ENCODE measurements at regions not wholly inside any gene's neighbourhood (a gene's known extent, or its start where the extent isn't known, plus 50 kb on each side); places are given as distances from the start of the nearest gene placed in this dataset.
"Not testable (repeated sequence)": the region's sequence is repeated elsewhere in the genome, so short reads cannot be mapped to it uniquely, and the experiment has no call there.

GRCh38 chr14:30235485-30235884 lies 307.8 kb upstream of the PRKD1 start:
- Histone ChIP-seq H3K4me3 (ENCODE audit: low read length) (no peak overlapping the region), H3K9me3 (ENCODE audit: control insufficient read depth, insufficient read depth, low read length) (no peaks in the 10 kb centered on the region), H3K4me1 (ENCODE audit: control insufficient read depth, insufficient read depth, low read length) (no peaks in the 10 kb centered on the region), H3K27ac (ENCODE audit: low read length) (no peak overlapping the region), H3K27me3 (ENCODE audit: control insufficient read depth, insufficient read depth, low read length) (no peaks in the 10 kb centered on the region), H3K36me3 (ENCODE audit: control insufficient read depth, insufficient read depth, low read length) (no peaks in the 10 kb centered on the region)
- WGBS (ENCODE audit: insufficient coverage, insufficient read length) = no CpG with 5 or more reads among the region's 2 CpGs
- no peak for DNase-seq (ENCODE audit: low read depth, low spot score)

- Histone ChIP-seq H3K4me3 (ENCODE audit: low read length) (no peak overlapping the region), H3K36me3 (ENCODE audit: control insufficient read depth, insufficient read depth, low read length) (no peaks in the 10 kb centered on the region), H3K27me3 (ENCODE audit: control insufficient read depth, insufficient read depth, low read length) (no peaks in the 10 kb centered on the region), H3K4me1 (ENCODE audit: control insufficient read depth, insufficient read depth, low read length) (no peaks in the 10 kb centered on the region), H3K9me3 (ENCODE audit: control insufficient read depth, insufficient read depth, low read length) (no peaks in the 10 kb centered on the region), H3K27ac (ENCODE audit: low read length) (no peak overlapping the region)
- no CpG with 5 or more reads among the region's 4 CpGs for WGBS (ENCODE audit: insufficient coverage, insufficient read length)
- no peak for DNase-seq (ENCODE audit: low read depth, low spot score)
These were observed 311.3 kb upstream of the PRKD1 start for GRCh38 chr14:30238936-30239335.

- Histone ChIP-seq H3K4me1 (ENCODE audit: control insufficient read depth, insufficient read depth, low read length) (no peaks in the 10 kb centered on the region), H3K9me3 (ENCODE audit: control insufficient read depth, insufficient read depth, low read length) (no peaks in the 10 kb centered on the region), H3K36me3 (ENCODE audit: control insufficient read depth, insufficient read depth, low read length) (no peaks in the 10 kb centered on the region), H3K27ac (ENCODE audit: low read length) (no peak overlapping the region), H3K27me3 (ENCODE audit: control insufficient read depth, insufficient read depth, low read length) (no peaks in the 10 kb centered on the region), H3K4me3 (ENCODE audit: low read length) (no peak overlapping the region)
- no CpG with 5 or more reads among the region's 4 CpGs for WGBS (ENCODE audit: insufficient coverage, insufficient read length)
- no peak for DNase-seq (ENCODE audit: low read depth, low spot score)
These were observed 312.4 kb upstream of the PRKD1 start for GRCh38 chr14:30240018-30240417.

GRCh38 chr14:30240685-30241084 lies 313.0 kb upstream of the PRKD1 start:
- no peak for DNase-seq (ENCODE audit: low read depth, low spot score)
- Histone ChIP-seq H3K36me3 (ENCODE audit: control insufficient read depth, insufficient read depth, low read length) (no peaks in the 10 kb centered on the region), H3K27me3 (ENCODE audit: control insufficient read depth, insufficient read depth, low read length) (no peaks in the 10 kb centered on the region), H3K9me3 (ENCODE audit: control insufficient read depth, insufficient read depth, low read length) (no peaks in the 10 kb centered on the region), H3K27ac (ENCODE audit: low read length) (no peak overlapping the region), H3K4me3 (ENCODE audit: low read length) (no peak overlapping the region), H3K4me1 (ENCODE audit: control insufficient read depth, insufficient read depth, low read length) (no peaks in the 10 kb centered on the region)
- WGBS (ENCODE audit: insufficient coverage, insufficient read length) = no CpG with 5 or more reads among the region's 3 CpGs

GRCh38 chr14:30242744-30243143 lies 315.1 kb upstream of the PRKD1 start:
- no peaks in the 10 kb centered on the region for H3K9me3 ChIP-seq (ENCODE audit: control insufficient read depth, insufficient read depth, low read length)
- no peaks in the 10 kb centered on the region for H3K4me1 ChIP-seq (ENCODE audit: control insufficient read depth, insufficient read depth, low read length)
- no peaks in the 10 kb centered on the region for H3K36me3 ChIP-seq (ENCODE audit: control insufficient read depth, insufficient read depth, low read length)
- no CpG with 5 or more reads among the region's 2 CpGs for WGBS (ENCODE audit: insufficient coverage, insufficient read length)
- no peak for DNase-seq (ENCODE audit: low read depth, low spot score)
- no peaks in the 10 kb centered on the region for H3K27me3 ChIP-seq (ENCODE audit: control insufficient read depth, insufficient read depth, low read length)
- H3K4me3 ChIP-seq (ENCODE audit: low read length) = no peak overlapping the region
- no peak overlapping the region for H3K27ac ChIP-seq (ENCODE audit: low read length)

GRCh38 chr14:30243207-30243606 lies 315.6 kb upstream of the PRKD1 start:
- Histone ChIP-seq H3K9me3 (ENCODE audit: control insufficient read depth, insufficient read depth, low read length) (no peaks in the 10 kb centered on the region), H3K27ac (ENCODE audit: low read length) (no peak overlapping the region), H3K4me3 (ENCODE audit: low read length) (no peak overlapping the region), H3K4me1 (ENCODE audit: control insufficient read depth, insufficient read depth, low read length) (no peaks in the 10 kb centered on the region), H3K27me3 (ENCODE audit: control insufficient read depth, insufficient read depth, low read length) (no peaks in the 10 kb centered on the region), H3K36me3 (ENCODE audit: control insufficient read depth, insufficient read depth, low read length) (no peaks in the 10 kb centered on the region)
- no CpG with 5 or more reads among the region's 1 CpG for WGBS (ENCODE audit: insufficient coverage, insufficient read length)
- no peak for DNase-seq (ENCODE audit: low read depth, low spot score)

GRCh38 chr14:30243805-30244204 lies 315.2 kb upstream of the G2E3 start:
- Histone ChIP-seq H3K27ac (ENCODE audit: low read length) (no peak overlapping the region), H3K27me3 (ENCODE audit: control insufficient read depth, insufficient read depth, low read length) (no peaks in the 10 kb centered on the region), H3K4me1 (ENCODE audit: control insufficient read depth, insufficient read depth, low read length) (no peaks in the 10 kb centered on the region), H3K4me3 (ENCODE audit: low read length) (no peak overlapping the region), H3K36me3 (ENCODE audit: control insufficient read depth, insufficient read depth, low read length) (no peaks in the 10 kb centered on the region), H3K9me3 (ENCODE audit: control insufficient read depth, insufficient read depth, low read length) (no peaks in the 10 kb centered on the region)
- no peak for DNase-seq (ENCODE audit: low read depth, low spot score)
- 0% methylated on average over 1 of the region's 1 CpG for WGBS (ENCODE audit: insufficient coverage, insufficient read length)

- H3K36me3 ChIP-seq (ENCODE audit: control insufficient read depth, insufficient read depth, low read length); H3K27me3 ChIP-seq (ENCODE audit: control insufficient read depth, insufficient read depth, low read length); H3K4me1 ChIP-seq (ENCODE audit: control insufficient read depth, insufficient read depth, low read length); H3K4me3 ChIP-seq (ENCODE audit: low read length); DNase-seq (ENCODE audit: low read depth, low spot score); H3K9me3 ChIP-seq (ENCODE audit: control insufficient read depth, insufficient read depth, low read length); H3K27ac ChIP-seq (ENCODE audit: low read length): not testable (repeated sequence)
- no CpG with 5 or more reads among the region's 4 CpGs for WGBS (ENCODE audit: insufficient coverage, insufficient read length)
These were observed 314.6 kb upstream of the G2E3 start for GRCh38 chr14:30244348-30244747.

GRCh38 chr14:30251017-30251416 lies 307.9 kb upstream of the G2E3 start:
- H3K36me3 ChIP-seq (ENCODE audit: control insufficient read depth, insufficient read depth, low read length) = no peaks in the 10 kb centered on the region
- no peak for DNase-seq (ENCODE audit: low read depth, low spot score)
- H3K4me3 ChIP-seq (ENCODE audit: low read length) = no peak overlapping the region
- H3K4me1 ChIP-seq (ENCODE audit: control insufficient read depth, insufficient read depth, low read length) = peaks cover 3% of the 10 kb centered on the region; the same call in 1 of the 2 replicates
- H3K27ac ChIP-seq (ENCODE audit: low read length) = no peak overlapping the region
- no peaks in the 10 kb centered on the region for H3K27me3 ChIP-seq (ENCODE audit: control insufficient read depth, insufficient read depth, low read length)
- no peaks in the 10 kb centered on the region for H3K9me3 ChIP-seq (ENCODE audit: control insufficient read depth, insufficient read depth, low read length)

- no peak for DNase-seq (ENCODE audit: low read depth, low spot score)
- H3K27ac ChIP-seq (ENCODE audit: low read length) = no peak overlapping the region
- H3K9me3 ChIP-seq (ENCODE audit: control insufficient read depth, insufficient read depth, low read length) = no peaks in the 10 kb centered on the region
- no peak overlapping the region for H3K4me3 ChIP-seq (ENCODE audit: low read length)
- WGBS (ENCODE audit: insufficient coverage, insufficient read length) = no CpG with 5 or more reads among the region's 6 CpGs
- no peaks in the 10 kb centered on the region for H3K36me3 ChIP-seq (ENCODE audit: control insufficient read depth, insufficient read depth, low read length)
- H3K4me1 ChIP-seq (ENCODE audit: control insufficient read depth, insufficient read depth, low read length) = peaks cover 3% of the 10 kb centered on the region; the same call in 1 of the 2 replicates
- H3K27me3 ChIP-seq (ENCODE audit: control insufficient read depth, insufficient read depth, low read length) = no peaks in the 10 kb centered on the region
These were observed 307.3 kb upstream of the G2E3 start for GRCh38 chr14:30251557-30252100.

- H3K27ac ChIP-seq (ENCODE audit: low read length) = no peak overlapping the region
- no peaks in the 10 kb centered on the region for H3K36me3 ChIP-seq (ENCODE audit: control insufficient read depth, insufficient read depth, low read length)
- H3K9me3 ChIP-seq (ENCODE audit: control insufficient read depth, insufficient read depth, low read length) = no peaks in the 10 kb centered on the region
- no CpG with 5 or more reads among the region's 2 CpGs for WGBS (ENCODE audit: insufficient coverage, insufficient read length)
- H3K4me3 ChIP-seq (ENCODE audit: low read length) = no peak overlapping the region
- peaks cover 3% of the 10 kb centered on the region; the same call in 1 of the 2 replicates for H3K4me1 ChIP-seq (ENCODE audit: control insufficient read depth, insufficient read depth, low read length)
- no peak for DNase-seq (ENCODE audit: low read depth, low spot score)
- H3K27me3 ChIP-seq (ENCODE audit: control insufficient read depth, insufficient read depth, low read length) = no peaks in the 10 kb centered on the region
These were observed 306.8 kb upstream of the G2E3 start for GRCh38 chr14:30252151-30252550.
